A172 (cell line): ENCODE measurements at regions not wholly inside any gene's neighbourhood (a gene's known extent, or its start where the extent isn't known, plus 50 kb on each side); places are given as distances from the start of the nearest gene placed in this dataset.

Experiments used
- DNase-seq: peaks from one replicate; pipeline ENCODE4 v3.0.0-alpha.2; 2015; ENCODE audit warnings: low spot score

DNA sequence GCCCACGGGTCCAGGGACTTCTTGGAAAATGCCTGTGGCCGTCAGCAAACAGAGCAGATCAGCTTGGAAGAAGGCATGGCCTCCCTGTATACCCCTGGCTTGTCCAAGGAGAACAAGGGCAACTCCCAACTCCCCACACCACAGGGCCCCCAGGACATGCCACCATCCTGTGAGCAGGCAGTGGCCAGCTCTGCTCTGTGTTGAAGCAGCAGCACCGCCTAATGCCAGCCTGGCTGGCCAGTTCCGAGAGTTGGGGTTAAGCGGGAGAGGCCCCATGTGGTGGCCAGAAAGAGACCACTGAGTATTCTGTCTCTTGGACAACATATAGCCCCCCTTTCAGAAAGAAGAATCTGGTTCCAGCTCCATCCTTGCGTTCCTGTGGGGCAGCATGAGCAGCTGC is 209.2 kb downstream of the CTTN start:
- no peak for DNase-seq

DNA sequence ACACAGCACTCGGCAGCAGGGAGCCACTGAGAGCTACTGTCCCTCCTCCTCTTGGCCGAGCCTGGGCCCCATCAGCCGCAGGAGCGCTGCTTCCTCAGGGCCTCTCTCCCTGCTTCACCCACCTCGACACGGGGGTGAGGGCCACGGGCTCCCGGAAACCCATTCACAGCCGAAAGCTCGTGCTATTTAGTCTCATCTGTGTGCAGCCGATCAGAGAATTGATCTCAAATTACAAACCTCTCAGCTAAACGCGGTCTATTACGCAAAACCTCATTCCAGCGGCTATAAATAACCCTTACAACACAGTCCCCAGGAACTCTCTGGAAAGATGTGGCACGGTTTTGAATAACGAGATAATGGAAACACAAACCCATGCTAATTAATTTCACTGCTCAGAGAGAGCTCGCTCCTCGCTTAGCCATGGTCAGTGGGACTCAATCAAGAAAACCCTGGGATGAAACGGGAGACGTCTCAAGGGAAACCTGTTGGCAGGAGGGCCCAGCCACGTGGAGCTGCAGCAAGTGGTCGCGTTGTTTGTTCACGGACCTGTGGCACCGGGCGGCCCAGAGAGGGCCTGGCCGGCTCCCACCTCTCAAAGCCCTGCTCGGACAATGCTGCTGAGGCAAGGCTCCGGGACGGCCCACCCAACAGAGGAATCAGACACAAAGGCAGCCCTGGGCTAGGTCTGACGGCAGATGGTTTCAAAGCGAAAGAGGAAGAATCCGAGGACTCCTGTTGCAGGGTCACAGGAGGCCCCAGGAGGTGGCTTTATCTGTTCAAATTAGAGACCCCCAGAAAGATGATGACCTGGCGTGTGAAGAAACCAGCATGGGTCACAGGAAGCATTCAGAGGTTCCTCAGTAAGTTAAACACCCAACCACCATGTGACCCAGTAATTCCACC is 210.5 kb downstream of the CTTN start:
- no peak for DNase-seq

DNA sequence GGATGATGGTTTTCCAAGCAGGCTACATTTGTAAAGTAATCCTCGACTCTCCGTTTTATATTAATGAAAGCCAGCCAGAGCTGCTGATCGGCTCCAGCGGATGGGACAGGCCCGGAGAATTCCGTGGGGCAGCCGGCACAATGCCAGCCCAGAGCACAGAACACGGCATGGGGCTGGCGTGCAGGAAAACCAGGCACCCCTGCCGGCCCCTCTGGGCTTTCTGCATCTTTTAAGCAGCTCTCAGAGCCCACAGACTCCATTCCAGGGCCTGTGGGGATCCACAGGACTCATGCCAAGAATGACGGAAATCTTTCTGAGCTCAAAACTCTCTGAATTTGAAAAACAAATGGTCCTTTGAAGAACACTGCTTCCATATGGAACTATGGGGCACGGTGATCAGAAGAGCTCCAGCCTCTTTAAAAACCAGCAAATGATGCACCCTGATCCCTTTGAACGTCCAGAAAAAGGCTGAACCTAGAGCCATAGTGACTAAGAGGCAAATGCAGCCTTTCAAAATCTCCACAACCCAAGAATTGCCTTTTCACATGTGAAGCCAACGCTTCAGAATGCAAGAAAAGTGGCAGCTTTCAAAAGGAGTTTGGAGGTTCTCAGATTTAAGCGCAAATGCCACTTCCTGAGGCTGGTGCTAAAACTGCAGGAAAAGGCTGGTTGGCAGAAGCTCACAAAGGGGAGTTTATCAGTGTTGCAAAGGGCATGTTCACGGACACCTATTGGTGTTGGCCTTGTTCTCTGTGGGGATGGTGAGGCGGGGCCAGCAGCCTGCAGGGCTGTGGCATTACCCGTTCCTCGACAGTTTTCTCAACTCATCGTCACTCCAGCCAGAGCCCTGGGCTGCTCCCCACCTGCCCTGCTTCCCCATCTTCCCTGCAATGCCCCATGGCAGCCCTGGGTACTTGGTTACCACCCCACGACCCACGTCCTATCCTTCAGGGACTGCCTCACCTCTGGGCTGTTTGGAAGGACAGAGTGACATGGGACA is 212.5 kb downstream of the CTTN start:
- no peak for DNase-seq

DNA sequence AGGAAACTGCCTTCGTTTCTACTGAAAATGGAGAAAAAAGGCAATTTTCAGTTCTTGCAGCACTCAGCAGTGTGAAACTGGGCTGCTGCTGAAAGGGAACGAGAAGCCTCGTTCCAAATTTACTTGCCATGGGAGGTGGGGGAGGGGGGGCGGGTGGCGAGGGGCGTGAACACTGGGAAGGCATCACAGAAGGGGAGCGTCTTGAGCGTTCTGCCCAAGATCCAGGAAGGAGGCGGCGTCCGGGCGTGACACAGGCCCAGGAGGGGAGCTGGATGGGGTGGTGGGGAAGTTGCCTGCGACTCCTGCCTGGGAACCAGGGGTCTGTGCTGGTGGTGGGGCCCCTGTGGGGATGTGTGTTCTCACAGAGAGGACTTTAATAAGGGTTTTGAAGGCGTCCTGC is 213.5 kb downstream of the CTTN start:
- DNase-seq, result no peak

- no peak for DNase-seq
These were observed 214.3 kb downstream of the CTTN start for GRCh38 chr11:70612459-70613141.

DNA sequence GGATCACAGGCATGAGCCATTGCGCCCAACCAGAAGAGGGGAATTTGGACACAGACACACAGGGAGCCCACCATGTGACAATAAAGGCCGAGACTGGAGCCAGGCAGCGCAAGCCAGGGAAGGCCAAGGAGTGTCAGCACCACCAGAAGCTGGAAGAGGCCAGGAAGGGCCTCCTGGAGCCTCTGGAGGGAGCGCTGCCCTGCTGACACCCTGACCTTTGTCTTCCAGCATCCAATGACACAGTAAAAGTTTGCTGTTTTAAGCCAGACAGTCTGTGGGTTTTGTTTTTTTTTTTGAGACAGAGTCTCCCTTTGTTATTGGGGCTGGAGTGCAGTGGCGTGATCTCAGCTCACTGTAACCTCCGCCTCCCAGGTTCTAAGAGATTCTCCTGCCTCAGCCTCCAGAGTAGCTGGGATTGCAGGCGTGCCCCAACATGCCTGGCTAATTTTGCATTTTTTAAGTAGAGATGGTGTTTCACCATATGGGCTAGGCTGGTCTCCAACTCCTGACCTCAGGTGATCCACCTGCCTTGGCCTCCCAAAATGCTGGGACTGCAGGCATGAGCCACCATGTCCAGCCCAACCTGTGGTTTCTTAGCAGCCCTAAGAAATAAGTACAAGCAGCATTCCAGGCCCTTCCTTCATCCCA is 215.8 kb downstream of the CTTN start:
- DNase-seq, result no peak

DNA sequence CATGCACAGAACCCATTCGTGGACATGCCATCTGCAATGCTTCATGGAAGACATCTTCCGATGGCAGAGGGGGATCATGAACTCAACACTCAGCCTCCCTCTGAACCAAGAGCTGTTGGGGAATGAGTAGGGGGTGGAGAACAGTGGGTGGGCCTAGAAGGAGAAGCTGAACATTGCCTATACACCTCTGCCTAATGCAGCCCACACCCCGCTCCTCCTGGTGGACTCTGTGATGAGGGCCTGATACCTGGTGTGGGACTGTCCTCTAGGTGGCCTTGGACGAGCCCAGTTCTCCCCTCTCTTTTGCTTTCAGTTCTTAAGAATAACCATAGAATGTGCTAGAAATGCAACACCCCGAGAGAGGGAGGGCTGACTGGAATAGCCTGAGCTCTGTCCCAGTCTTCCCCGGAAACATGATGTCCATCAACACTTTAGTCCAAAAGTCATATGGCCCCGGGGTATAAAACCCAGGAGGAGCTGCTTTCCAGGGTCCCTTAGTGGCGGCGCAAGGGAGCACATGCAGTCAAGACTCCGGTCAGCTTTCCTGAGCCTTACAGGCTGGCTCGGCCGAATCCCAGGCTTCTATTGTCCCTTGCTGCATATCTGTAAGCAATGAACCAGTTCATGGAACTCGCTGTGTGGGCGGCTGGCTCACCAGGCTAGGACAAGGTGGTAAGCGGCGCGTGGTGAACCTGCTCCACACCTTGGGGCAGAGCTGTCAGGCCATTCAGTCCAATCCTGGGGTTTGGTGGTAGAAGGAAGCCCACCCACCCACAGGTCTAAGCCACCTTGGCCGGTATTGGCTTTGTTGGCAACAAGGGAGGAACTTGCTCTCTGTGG is 216.9 kb downstream of the CTTN start:
- DNase-seq, result no peak

DNA sequence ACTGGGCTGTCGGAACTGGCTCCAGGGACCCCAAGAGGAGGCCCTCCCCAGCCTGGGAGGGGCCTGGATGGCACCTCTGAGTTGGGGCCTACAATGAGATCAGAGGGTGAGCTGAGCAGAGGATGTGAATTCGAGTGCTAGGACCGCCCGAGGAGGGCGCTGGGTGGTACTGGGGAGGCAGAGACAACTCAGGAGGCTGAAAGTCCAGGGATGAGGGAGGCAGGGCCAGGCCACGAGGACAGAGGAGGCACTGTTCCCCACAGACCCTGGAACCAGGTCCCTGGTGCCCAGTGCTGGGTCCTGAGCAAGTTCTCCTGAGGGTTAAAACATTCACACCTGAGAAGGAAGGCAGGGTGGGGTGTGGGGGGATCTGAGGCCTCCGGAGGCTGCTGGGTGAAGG is 218.0 kb downstream of the CTTN start:
- no peak for DNase-seq

DNA sequence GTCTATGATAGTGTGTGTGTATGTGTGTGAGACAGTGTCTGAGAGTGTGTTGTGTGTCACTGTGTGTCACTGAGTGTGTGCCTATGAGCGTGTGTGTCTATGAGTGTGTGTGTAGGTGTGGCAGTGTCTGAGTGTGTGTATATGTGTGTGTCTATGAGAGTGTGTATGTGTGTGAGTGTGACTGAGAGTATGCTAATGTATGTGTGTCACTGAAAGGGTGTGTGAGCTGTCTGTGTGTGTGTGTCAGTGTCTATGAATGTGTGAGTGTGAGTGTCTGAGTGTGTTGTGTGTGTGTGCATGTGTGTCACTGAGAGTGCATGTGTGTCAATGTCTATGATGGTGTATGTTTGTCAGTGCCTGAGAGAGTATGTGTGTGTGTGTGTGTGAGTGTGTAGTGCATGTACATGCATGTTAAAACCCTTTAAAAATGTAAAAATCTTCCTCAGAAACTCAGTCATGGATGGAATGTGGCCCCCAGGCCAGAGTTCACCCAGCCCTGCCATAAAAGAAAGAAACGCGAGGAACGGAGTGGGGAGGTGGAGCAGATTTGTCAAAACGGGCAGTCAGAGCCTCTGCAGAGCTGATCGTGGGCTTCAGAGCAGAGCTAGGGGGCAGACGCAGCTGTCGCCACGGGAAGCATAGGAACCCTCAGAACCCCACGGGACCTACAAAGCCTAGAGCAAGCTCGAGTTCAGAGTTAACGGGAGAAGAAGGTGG is 218.8 kb downstream of the CTTN start:
- DNase-seq, result no peak

GRCh38 chr11:70618431-70619101 is 220.2 kb downstream of the CTTN start:
- no peak for DNase-seq

DNA sequence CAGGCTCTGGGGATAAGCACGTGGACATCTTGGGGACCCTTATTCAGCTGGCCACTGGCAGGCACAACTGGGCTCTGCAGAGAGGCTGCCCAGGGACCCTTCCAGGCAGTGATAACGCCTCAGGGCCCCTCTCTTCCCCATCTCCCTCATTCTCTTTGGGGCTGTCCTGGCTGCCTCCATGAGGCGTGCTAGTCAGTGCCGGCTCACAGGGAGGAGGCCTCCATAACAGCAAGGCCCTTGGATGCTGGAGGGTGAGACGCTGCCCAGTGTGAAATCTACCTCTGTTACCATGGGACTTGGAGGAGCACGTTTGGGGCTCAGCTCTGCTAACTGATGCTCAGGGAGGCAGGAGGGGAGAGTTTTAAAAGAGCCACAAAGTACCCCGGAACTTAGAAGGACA is 221.3 kb downstream of the CTTN start:
- no peak for DNase-seq

GRCh38 chr11:70620510-70621184 is 222.3 kb downstream of the CTTN start:
- DNase-seq, result no peak

- no peak for DNase-seq
These were observed 222.9 kb downstream of the CTTN start for GRCh38 chr11:70621241-70621640.

GRCh38 chr11:70622091-70622490 is 223.8 kb downstream of the CTTN start:
- no peak for DNase-seq

- DNase-seq, result no peak
These were observed 225.7 kb downstream of the CTTN start for GRCh38 chr11:70623906-70624597.

GRCh38 chr11:70624598-70624993 is 226.3 kb downstream of the CTTN start:
- DNase-seq, result no peak

- no peak for DNase-seq
These were observed 226.7 kb downstream of the CTTN start for GRCh38 chr11:70625051-70625450.
